GM21423 (cell line): ENCODE measurements at regions not wholly inside any gene's neighbourhood (a gene's known extent, or its start where the extent isn't known, plus 50 kb on each side); places are given as distances from the start of the nearest gene placed in this dataset.

Source experiments
- ATAC-seq: cut with Tn5 transposase; IDR thresholded peaks from one replicate; pipeline ENCODE4 v1.9.1; 2021; ENCODE audit warnings: mild to moderate bottlenecking, moderate library complexity; ENCODE audit not compliant: unreplicated experiment

DNA sequence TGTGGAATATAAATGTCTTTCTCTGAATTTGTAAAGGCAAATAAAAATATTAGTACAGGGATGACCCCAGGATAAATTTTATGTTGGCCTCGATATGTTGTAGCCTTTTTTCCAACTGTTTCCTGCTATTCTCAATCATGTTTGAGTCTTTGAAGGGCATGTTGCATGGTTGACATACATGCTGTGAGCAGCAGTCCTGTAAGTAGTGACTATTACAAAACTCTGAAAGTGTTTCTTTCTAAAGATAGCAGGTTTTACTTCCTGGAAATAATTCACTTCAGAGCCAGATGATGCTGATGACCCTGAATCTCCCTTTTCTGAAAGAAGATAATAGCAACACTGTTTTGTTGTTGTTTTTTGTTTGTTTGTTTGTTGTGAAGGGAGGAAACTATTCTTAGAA is 393.0 kb upstream of the GNPDA2 start:
- ATAC-seq, result no peak

- ATAC-seq, result no peak
Observed at GRCh38 chr4:45102716-45103115, 376.4 kb upstream of the GNPDA2 start.

GRCh38 chr4:45100956-45101818 is 374.8 kb upstream of the GNPDA2 start:
- no peak for ATAC-seq

- no peak for ATAC-seq
Observed at GRCh38 chr4:45099471-45099870, 373.1 kb upstream of the GNPDA2 start.

DNA sequence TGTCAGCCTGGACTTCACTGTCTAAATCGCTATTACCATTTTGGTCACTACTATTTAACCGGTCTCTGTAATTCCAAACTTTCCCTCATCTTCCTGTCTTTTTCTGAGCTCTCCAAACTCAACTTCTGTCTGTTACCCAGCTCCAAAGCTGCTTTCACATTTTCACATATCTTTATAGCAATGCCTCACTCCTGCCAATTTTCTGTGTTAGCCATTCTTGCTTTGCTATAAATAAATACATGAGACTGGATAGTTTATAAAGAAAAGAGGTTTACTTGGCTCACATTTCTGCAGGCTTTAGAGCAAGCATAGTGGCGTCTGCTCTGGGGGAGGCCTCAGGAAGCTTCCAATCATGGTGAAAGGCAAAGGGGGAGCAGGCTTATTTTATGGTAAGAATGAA is 368.3 kb upstream of the GNPDA2 start:
- ATAC-seq, result no peak

GRCh38 chr4:45082101-45082500 is 355.7 kb upstream of the GNPDA2 start:
- ATAC-seq, result no peak

DNA sequence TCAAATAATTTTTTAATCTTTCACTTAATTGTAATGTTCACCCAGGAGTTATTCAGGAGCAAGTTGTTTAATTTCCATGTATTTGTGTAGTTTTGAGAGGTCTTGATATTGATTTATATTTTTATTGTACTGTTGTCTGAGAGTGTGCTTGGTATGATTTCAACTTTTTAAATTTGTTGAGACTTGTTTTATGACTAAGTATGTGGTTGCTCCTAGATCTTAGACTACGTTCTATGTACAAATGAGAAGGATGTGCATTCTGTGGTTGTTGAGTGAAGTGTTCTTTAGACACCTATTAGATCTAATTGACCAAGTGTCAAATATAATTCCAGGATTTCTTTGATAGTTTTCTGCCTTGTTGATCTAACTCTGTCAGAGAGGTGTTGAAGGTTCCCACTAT is 353.3 kb upstream of the GNPDA2 start:
- no peak for ATAC-seq

DNA sequence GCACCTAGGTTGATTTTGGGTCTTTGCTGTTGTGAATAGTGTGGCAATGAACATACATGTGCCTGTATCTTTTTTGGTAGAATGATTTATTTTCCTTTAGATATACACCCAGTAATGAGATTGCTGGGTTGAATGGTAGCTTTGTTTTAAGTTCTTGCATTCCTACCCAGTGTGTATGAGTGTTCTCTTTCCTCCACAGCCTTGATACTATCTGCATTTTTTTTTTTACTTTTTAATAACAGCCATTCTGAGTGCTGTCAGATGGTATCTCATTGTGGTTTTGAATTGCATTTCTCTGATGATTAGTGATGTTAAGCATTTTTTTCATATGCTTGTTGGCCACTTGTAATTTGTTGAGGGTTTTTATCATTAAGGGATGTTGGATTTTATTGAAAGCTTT is 351.8 kb upstream of the GNPDA2 start:
- no peak for ATAC-seq

DNA sequence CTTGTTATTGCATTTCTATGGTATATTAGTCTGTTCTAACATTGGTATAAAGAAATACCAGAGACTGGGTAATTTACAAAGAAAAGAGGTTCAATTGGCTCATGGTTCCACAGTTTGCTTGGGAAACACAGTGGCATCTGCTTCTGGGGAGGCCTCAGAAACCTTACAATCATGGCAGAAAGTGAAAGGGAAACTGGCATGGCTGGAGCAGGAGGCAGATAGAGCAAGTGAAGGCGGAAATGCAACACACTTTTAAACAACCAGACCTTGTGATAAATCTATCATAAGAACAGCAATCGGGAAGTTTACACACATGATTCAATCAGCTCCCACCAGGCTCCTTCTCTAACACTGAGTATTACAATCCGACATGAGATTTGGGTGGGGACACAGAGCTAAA is 346.6 kb upstream of the GNPDA2 start:
- no peak for ATAC-seq

- ATAC-seq, result no peak
Observed at GRCh38 chr4:45064741-45065140, 338.4 kb upstream of the GNPDA2 start.

GRCh38 chr4:45063696-45064095 is 337.3 kb upstream of the GNPDA2 start:
- no peak for ATAC-seq

- no peak for ATAC-seq
Observed at GRCh38 chr4:45062935-45063545, 336.7 kb upstream of the GNPDA2 start.

- ATAC-seq, result no peak
Observed at GRCh38 chr4:45043911-45044310, 317.6 kb upstream of the GNPDA2 start.

DNA sequence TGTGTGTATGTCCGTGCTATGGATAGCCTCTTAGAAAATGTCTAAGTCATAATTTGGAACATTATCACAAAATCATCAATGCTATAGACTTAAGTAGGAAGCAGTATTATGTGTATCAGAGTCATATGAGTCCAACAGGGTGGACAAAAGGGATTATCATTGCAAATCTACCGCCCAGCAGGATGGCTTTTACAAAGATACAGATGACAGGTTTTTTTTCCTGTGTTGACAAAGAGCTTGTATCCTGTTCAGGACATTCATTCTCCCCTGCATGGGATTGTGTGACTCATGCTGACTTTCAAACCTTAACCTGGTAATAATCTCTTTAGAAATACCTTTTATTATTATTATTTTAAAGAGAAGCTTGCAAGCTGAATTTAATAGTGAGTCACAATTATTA is 310.3 kb upstream of the GNPDA2 start:
- no peak for ATAC-seq

GRCh38 chr4:45033676-45034419 is 307.5 kb upstream of the GNPDA2 start:
- ATAC-seq, result no peak

- ATAC-seq, result no peak
Observed at GRCh38 chr4:45030059-45030458, 303.7 kb upstream of the GNPDA2 start.

DNA sequence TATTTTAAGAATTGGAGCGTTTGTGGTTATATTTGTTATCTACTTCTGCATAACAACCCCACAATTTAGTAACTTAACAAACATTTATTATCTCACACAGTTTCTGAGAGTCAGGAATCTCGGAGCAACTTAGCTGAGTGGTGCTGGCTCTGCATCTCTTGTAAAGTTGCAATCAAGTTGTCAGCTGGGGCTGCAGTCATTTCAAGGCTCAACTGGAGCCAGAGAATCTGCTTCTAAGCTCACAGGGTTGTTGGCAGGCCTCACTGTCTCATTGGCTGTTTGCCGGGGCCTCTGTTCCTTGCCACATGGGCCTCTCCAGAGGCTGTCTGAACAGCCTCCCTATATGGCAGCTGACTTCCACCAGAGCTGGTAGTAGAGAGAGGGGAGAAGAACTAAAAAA is 281.2 kb upstream of the GNPDA2 start:
- ATAC-seq, result no peak

GRCh38 chr4:45006078-45006477 is 279.7 kb upstream of the GNPDA2 start:
- ATAC-seq, result no peak

GRCh38 chr4:45004847-45005565 is 278.6 kb upstream of the GNPDA2 start:
- no peak for ATAC-seq

DNA sequence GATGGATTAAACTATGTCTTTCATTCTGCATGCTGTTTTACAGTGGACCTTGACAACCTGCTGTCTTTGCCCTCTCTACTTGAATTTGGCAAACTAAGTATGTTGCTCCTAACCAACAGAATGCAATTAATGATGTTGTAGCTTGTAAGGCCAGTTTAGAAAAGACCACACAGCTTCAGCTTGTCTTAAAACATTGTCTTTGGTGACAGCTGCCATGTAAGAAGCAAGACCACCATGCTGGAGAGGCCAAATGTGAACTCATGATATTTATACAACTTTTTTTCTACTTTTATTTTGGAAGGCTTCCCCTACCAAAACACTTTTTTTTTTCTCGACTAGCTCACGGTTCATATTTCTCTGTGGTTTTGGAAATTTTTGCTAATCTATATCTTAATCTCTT is 278.0 kb upstream of the GNPDA2 start:
- ATAC-seq, result no peak

- ATAC-seq, result no peak
Observed at GRCh38 chr4:44996276-44996845, 270.0 kb upstream of the GNPDA2 start.
